ENCODE measurements at regions not wholly inside any gene's neighbourhood (a gene's known extent, or its start where the extent isn't known, plus 50 kb on each side); places are given as distances from the start of the nearest gene placed in this dataset.

DNA sequence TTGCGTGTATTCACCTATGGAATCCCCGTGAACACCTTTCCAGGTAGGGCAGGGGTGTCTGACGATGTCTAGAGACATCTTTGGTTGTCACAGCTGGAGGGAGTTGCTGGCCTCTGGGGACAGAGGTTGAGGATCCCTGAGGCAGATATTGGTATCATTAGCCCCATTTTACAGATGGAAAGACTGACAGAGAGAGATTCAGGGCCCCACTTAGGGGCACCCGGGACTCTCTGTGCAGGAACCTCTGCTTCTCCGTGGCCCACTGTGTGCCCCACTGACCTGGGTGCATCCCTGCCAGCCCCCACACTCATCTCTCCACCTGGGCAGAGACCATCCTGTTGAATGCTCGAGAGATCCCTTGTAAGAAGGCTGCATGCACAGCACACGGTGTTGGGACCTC lies 111.2 kb downstream of the EDN3 start:
- TF ChIP-seq EZH2 (IDR thresholded peaks at IDR 0.05; ENCODE audit: insufficient read depth, poor library complexity, severe bottlenecking) (no peak), EZH2phosphoT487 (IDR thresholded peaks at IDR 0.05; ENCODE audit: insufficient read depth, low read depth) (no peak)
